ENCODE measurements at regions not wholly inside any gene's neighbourhood (a gene's known extent, or its start where the extent isn't known, plus 50 kb on each side); places are given as distances from the start of the nearest gene placed in this dataset.

DNA sequence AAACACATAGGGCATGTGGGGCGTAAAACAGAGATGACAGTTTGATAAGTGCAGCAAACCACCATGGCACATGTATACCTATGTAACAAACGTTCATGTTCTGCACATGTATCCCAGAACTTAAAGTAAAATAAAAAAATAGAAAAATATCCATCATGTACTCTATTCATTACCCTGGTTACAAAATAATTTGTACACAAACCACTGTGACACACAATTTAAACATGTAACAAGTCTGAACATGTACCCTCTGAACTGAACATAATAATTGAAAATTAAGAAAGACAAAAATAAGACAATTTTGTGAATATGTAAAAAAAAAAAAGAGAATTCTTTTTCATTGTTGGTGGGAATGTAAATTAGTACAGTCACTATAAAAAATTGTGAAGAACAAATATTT is 379.2 kb downstream of the KDM5D start:
- no peak for DNase-seq (ENCODE audit: extremely low read depth in 1 of 2, low read depth in 1 of 2)

DNA sequence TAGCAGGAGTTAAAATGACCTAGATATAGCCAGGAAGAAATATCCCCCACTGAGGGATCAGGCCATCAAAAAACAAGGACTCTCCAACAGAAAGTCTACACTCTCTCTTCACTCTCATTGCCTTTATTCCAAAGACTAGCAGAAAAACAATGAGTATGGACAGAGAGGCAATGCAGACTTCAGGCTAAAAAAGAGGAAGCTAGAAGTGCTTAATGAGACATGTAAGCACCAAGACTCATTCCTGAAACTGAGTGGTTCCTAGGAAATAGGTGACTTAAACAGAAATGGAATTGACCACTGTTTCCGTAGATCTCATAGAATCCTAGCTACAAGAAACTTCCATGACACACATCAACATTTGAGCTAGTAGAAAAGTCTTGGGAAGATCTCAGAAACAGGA is 387.3 kb downstream of the KDM5D start:
- no peak for DNase-seq (ENCODE audit: extremely low read depth in 1 of 2, low read depth in 1 of 2)

DNA sequence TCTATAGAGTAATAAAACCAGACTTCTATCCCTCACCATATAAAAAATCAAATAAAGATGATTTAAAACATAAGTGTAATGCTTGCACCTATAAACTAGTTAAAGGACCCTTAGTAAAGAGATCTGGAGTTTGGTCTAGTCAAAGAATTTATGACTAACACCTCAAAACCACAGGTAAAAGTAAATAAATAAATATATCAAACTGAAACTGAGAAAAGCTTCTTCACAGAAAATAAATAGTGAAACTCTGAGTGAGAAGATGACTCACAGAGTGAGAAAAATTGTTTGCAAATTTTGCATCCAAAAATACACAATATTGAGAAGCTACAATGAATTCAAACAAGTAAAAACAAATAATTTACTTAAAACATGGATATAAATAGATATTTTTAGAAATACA is 387.8 kb downstream of the KDM5D start:
- no peak for DNase-seq (ENCODE audit: extremely low read depth in 1 of 2, low read depth in 1 of 2)

DNA sequence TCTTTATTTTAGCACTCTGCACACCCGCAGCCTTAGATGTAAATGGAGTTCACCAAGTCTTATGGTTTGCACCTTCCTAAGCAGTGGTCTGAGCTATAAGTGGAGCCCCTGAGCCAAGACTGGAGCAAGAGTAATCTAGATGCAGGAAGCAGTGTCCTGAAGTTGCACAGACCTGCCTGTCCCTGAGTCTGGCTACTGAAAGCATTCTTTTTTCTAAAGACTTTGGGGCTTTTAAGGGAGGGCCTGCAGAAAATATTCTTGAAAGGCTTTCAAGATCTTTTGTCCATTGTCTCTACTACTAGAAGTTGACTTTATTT is 389.7 kb downstream of the KDM5D start:
- DNase-seq (ENCODE audit: extremely low read depth in 1 of 2, low read depth in 1 of 2), result no peak

DNA sequence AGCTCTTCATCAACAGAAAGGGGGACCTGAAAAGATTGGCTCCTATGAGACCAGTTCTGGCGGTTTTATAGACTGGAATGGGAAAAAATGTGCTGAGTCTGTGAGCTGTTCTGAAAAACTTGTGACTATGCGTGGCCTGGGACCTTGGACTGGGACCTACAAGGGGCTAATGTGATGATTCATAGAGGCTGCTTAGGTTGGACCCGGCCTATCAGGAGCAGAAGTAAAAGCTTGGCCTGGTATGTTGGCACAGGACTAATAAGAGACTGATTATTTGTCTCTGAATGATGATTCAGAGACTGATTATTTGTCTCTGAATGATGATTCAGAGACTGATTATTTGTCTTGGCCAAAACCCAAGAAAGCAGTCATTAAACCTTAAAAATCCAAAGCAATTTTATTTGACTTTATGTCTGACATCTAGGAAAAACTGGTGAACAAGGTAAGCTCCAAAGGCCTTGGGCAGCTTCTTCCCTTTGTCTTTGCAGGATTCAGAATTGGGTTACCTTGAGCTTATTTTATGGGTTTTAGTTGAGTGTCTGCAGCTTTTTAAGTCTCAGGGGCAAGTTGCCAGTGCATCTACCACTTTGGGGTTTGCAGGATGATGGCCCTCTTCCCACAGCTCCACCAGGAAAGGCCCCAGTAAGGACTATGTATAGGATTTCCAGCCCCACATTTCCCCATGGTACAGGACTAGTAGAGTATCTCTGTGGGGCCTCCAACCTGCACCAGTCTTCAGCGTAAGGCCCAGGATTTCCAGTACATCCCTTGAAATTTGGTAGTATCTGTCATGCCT is 390.3 kb downstream of the KDM5D start:
- no peak for DNase-seq (ENCODE audit: extremely low read depth in 1 of 2, low read depth in 1 of 2)

DNA sequence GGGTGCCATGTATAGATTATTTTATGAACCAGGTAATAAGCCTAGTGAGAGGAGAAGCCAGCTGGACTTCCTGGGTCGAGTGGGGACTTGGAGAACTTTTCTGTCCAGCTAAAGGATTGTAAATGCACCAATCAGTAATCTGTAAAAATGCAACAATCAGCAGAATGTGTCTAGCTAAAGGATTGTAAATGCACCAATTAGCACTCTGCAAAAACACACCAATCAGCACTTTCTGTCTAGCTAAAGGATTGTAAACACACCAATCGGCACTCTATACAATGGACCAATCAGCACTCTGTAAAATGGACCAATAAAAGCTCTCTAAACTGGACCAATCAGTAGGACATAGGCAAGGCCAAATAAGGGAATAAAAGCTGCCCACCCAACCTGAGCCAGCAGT is 392.9 kb downstream of the KDM5D start:
- no peak for DNase-seq (ENCODE audit: extremely low read depth in 1 of 2, low read depth in 1 of 2)

DNA sequence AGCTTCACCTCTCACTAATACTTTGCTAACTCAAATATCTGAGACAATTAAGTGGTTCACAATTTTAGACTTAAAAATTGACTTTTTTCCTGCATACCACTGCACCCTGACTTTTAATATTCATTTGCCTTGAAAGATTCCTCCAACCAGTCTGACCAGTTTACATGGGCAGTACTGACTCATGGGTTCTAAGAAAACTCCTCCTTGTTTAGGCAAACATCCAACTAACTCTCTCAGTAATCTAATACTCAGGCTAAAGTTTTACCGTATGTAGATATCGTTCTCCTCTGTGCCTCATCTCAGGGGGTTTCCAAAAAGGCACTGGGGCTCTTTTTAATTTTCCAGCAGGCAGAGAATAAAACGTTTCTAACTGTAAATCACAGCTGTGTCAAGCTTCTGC is 422.8 kb downstream of the KDM5D start:
- no peak for DNase-seq (ENCODE audit: extremely low read depth in 1 of 2, low read depth in 1 of 2)

DNA sequence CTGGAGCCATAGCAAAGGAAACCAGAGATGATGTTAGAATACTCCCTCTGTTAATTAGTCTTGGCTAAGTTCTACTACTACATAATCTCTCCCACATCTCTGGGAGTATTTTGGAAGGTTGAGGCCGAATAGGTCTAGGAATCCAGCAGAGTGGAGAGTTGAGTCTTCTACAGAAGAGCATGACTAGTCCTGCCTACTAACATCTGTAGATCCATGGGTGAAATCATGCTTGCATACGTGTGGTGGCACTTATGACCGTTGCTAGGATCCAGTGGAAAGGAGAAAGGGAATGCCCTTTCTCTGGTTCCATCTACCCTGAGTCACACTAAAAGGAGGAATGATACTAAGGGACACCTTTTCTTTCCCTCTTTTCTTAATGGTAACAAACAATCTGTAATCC is 425.4 kb downstream of the KDM5D start:
- DNase-seq (ENCODE audit: extremely low read depth in 1 of 2, low read depth in 1 of 2), result no peak

DNA sequence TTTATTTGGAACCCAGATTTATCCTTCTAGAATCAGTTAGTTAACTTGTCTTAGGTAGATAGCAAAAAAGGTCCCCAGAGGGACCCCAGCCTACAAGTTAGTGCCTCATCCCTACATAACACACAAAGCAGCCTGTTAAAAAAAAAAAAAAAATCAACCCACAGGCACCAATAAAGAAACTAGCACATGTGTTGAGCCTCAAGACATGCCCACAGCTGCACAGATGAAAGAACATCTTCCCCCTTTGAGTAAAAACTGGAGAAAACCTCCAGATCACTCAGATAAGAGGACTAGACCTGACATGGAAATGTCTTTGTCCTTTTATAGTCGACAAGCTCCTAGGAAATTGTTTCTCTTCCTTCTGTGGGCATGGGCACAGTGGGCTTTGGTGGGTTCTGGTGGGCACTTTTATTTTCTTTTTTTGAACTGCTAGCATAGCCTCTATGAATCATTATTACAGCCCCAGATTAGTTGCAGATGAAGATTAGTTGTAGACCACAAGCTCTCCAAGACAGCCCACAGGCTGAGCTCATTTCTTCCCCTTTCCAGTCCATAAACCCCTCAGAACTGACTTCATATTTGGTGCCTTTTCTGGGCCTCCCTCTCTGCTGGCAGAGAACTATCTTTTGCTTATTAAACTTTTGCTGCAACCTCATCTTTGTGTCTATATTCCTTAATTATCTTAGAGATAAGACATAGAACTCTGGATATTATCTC is 427.1 kb downstream of the KDM5D start:
- no peak for DNase-seq (ENCODE audit: extremely low read depth in 1 of 2, low read depth in 1 of 2)

DNA sequence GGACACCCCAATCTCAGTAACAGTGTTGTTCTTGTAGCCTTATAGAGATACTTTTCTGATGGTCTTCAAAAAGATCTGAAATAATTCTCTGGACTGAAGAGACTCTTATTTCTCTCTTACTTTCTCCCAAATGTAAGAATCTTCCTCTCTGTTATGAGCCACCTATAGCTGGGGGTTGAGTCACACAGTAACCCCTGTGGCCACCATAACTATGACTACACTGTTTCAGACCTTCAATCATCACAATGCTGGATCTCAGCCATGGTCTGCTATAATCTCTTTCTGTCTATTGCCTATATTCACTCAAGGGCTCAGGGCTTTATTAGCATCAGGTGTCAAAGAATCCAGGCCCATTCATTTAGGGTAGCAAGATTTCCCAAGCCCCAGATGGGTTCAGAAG is 436.9 kb downstream of the KDM5D start:
- DNase-seq (ENCODE audit: extremely low read depth in 1 of 2, low read depth in 1 of 2), result no peak

DNA sequence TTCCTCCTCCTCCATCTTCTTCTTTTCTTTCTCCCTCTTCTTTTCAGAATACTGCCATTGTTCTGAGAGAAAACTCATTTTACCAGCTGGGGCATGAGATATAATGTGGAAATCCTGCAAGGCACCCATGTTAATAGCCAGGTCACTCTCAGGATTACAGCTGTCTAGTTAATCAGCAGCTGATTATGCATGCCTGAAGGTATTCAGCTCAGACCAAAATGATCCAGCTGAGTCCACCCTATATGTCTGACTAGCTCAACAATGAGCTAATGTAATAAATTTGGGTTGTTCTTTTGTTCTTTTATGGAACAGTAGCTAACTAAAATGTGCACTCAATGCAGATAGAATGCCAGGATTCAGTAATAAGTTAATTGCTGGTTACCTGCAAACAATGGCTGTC is 441.4 kb downstream of the KDM5D start:
- DNase-seq (ENCODE audit: extremely low read depth in 1 of 2, low read depth in 1 of 2), result no peak

DNA sequence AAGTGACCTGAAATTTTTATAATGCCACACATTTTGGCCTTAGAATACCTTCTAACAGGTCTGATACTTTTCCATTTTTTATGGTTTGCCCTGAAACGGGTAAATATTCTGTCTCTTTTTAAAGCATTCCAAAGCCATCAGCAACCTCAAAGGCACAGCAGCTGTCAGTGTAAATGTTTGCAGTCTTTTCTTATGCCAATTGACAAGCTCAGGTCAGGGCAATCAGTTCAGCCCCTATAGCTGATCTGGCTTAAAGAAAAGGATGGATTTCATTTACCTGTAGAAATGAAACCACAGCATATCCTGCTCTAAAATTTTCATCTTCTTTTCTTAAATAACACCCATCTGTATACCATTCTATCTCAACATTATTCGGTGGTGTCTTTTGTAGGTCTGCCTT is 453.6 kb downstream of the KDM5D start:
- DNase-seq (ENCODE audit: extremely low read depth in 1 of 2, low read depth in 1 of 2), result no peak

DNA sequence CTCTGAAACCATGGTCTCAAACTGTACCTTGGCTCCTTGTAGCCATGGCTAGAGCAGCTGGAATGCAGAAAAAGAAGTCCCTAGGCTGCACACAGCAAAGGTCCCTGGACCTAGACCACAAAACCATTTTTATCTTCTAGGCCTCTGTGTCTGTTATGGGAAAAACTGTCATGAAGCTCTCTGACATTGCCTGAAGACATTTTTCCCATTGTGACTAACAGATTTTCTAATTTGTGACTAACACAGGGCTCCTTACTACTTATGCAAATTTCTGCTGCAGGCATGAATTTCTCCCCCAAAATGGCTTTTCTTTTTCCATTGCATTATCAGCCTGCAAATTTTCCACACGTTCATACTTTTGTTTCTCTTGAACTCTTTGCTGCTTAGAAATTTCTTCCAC is 470.4 kb downstream of the KDM5D start:
- DNase-seq (ENCODE audit: extremely low read depth in 1 of 2, low read depth in 1 of 2), result no peak

DNA sequence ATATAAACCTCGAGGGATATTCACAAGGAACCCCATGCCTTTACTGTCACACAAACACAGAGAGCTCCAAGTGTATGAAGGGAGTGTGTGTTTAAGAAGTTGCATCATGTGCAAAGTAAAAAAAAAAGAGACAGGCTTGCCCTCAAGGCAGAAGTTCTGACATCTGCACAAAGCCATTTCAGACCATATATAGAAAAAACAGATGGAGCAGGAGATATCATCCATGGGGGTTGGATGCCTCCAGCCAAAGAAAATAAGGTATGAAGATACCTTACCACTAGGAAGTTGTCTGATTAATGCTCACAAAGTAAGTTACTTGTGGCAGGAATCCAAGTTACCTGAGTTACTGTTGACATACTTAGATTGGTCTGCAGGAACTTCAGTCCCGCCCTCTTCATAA is 476.2 kb downstream of the KDM5D start:
- DNase-seq (ENCODE audit: extremely low read depth in 1 of 2, low read depth in 1 of 2), result no peak

DNA sequence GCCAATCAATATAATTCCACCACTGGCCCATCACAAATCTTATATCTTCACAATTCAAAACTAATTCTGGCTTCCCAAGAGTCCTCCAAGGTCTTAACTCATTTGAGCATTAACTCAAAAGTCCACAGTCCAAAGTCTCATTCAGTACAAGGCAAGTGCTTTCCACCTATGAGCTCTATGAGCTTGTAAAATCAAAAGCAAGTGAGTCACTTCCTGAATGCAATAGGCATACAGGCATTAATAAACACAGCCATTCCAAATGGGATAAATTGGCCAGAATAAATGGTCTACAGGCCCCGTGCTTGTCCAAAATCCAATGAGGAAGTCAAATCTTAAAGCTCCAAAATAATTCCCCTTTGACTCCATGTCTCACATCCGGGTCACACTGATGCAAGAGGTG is 479.1 kb downstream of the KDM5D start:
- no peak for DNase-seq (ENCODE audit: extremely low read depth in 1 of 2, low read depth in 1 of 2)

DNA sequence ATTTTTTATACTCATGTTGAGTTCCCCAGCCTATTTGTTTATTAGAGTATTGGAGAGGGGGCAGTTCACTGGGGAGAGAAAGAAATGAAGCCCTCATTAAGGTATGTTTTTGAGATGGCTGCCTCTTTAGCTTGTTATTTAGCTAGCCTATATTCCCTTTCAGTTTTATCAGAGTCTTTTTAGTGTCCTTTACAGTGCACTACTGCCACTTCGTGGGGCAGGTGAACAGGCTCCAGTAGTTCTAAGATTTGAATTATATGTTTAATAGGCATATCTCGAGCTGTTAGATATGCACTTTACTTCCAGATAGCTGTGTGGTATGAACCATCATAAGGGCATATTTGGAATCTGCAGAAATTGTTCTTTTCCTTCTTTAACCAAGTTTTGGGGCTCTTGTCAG is 482.2 kb downstream of the KDM5D start:
- no peak for DNase-seq (ENCODE audit: extremely low read depth in 1 of 2, low read depth in 1 of 2)

DNA sequence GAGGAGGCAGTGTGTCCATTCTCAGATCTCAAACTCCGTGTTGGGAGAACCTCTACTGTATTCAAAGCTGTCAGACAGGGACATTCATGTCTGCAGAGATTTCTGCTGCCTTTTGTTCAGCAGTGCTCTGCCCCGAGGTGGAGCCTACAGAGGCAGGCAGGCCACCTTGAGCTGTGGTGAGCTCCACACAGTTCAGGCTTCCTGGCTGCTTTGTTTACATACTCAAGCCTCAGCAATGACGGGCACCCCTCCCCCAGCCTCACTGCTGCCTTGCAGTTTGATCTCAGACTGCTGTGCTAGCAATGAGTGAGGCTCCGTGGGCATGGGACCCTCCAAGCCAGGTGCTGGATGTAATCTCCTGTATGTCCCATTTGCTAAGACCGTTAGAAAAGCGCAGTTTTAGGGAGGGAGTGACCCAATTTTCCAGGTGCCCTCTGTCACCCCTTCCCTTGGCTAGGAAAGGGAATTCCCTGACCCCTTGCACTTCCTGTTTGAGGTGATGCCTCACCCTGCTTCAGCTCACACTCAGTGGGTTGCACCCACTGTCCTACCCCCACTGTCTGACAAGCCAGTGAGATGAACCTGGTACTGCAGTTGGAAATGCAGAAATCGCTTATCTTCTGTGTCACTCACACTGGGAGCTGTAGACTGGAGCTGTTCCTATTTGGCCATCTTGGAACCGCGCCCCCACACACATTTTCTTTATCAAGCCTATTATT is 458.9 kb upstream of the HSFY2 start:
- DNase-seq (ENCODE audit: extremely low read depth in 1 of 2, low read depth in 1 of 2), result no peak

DNA sequence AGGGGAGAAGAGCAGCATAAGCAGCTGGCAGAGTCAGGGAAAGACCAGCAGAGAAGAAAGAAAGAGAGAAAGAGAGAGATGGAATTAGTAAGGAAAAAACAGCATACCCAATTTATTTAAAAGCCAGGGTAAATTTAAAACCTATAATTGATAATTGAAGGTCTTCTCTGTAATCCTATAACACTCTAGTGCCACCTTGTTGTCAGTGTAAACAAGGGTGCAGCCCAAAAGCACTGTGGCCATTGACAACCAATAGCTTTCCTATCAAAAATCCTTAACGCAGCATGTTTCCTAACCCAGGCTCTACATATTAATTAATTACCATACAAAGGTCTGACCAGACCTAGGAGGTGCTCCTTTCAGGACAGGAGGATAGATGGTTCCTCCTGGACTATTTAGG is 447.2 kb upstream of the HSFY2 start:
- no peak for DNase-seq (ENCODE audit: extremely low read depth in 1 of 2, low read depth in 1 of 2)

DNA sequence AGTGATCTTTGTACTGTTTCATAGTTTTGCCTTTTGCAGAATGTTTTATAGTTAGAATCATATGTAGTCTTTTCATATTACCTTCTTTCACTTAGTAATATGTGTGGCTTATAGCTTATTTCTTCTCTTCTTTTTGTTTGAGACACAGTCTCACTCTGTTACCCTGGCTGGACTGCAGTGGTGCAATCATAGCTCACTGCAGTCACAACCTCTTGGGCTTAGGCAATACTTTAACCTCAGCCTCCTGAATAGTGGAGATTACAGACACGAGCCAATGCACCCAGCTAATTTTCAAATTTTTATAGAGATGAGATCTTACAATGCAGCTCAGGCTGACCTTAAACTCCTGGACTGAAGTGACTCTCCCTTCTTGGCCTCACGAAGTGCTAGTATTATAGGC is 435.4 kb upstream of the HSFY2 start:
- DNase-seq (ENCODE audit: extremely low read depth in 1 of 2, low read depth in 1 of 2), result no peak

DNA sequence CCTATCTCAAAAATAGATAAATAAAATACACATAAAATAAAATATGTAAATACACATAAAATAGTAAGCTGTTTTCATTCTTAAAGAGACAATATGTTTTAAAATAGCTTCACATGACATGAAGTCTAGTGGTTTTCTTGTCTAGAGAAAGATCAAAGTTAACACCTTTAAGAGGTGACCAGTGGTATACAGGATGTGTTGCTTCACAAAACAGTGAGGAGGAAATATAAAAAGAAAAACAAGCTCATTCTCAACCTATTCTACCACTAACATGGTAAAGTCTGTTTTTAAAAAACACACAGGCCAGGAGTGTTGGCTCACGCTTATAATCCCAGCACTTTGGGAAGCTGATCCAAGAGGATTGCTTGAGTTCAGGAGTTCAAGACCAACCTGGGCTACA is 433.5 kb upstream of the HSFY2 start:
- no peak for DNase-seq (ENCODE audit: extremely low read depth in 1 of 2, low read depth in 1 of 2)

DNA sequence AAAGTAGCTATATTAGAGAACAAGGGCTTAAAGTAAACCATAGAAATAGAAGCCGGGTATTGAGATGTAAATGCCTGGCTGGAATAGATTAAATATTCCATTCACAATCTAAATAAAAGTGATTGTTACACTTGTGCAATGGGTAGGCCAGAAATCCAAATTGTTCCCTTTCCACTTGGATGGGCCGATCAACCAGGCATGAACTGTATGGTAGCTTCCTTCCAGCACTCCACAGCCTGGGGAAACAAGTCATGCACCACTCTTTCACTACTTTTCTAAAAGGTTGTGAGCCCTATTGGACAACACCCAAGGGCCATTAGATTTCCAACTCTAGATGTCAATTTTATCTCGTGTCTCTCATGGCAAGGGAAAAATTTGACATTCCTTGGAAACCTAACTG is 407.3 kb upstream of the HSFY2 start:
- no peak for DNase-seq (ENCODE audit: extremely low read depth in 1 of 2, low read depth in 1 of 2)

DNA sequence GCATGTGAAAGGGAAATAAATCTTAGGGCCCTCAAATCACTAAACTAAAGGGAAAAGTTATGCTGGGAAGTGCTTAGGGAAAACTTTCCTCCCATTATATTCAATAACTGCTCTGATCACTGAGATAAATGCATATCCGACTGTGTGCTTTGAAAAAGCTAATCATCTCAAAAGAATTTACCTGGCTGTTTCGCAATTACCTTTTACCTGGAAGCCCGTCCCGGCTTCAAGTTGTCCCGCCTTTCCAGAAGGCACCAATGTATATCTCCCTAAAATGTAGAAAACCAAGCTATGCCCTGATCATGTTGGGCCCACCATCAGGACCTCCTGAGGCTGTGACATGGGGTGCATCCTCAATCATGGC is 394.6 kb upstream of the HSFY2 start:
- no peak for DNase-seq (ENCODE audit: extremely low read depth in 1 of 2, low read depth in 1 of 2)

Measured in stimulated activated CD8-positive, alpha-beta memory T cell treated with anti-CD3 and anti-CD28 coated beads, Interleukin-7, amount 100 ng/mL, for 48 hours (primary cell).